T-helper 1 cell treated with Interleukin-12 subunit alpha and Interleukin-12 subunit beta and Interleukin-4 antibody, amounts not matched to agents 30 μg/mL and 1 μg/mL, for 36 hours (primary cell): ENCODE measurements at regions not wholly inside any gene's neighbourhood (a gene's known extent, or its start where the extent isn't known, plus 50 kb on each side); places are given as distances from the start of the nearest gene placed in this dataset.

Experiments
- H3K27ac Mint-ChIP-seq: one replicate; pipeline ENCODE4 v1.8.0; 2021; ENCODE audit warnings: mild to moderate bottlenecking, mixed read lengths
- H3K27me3 Mint-ChIP-seq: one replicate; pipeline ENCODE4 v1.8.0; 2021; ENCODE audit warnings: low read depth, mixed read lengths
- H3K36me3 Mint-ChIP-seq: one replicate; pipeline ENCODE4 v1.8.0; 2021; ENCODE audit warnings: low read depth, mixed read lengths
- H3K4me1 Mint-ChIP-seq: one replicate; pipeline ENCODE4 v1.8.0; 2021; ENCODE audit warnings: low read depth, mixed read lengths
- H3K4me3 Mint-ChIP-seq: one replicate; pipeline ENCODE4 v1.8.0; 2021; ENCODE audit warnings: mild to moderate bottlenecking, moderate library complexity, mixed read lengths
- H3K9me3 Mint-ChIP-seq: one replicate; pipeline ENCODE4 v1.8.0; 2021; ENCODE audit warnings: mixed read lengths

DNA sequence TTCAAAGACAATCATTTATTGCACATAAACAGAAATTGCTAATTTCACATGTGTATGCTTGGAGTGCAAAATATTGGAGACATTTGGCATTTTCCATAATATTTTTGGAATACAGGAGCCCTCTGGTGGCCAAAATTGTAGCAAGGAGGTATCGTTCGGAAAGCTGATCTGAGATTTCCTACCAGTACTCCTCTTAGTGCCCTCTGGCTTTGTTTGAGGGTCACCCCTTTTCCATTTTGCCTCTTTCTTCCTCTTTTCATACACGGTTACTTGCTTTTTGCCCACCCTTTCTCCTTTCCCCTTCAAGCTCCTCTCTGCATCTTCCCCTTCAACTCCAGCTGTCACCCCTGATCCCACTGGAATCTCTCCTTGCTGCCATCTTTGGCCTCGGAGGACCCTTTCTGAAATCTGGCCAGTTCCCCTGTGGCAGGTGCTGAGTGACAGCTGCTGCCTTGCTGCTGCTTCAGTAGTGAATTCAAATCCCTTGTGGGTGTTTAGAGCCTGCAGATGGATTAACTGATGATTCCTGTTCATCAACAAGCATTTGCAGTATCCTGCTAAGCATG lies 164.6 kb upstream of the PARP11 start:
- H3K4me3 Mint-ChIP-seq, result no peak overlapping the region
- no peak overlapping the region for H3K27ac Mint-ChIP-seq
- H3K4me1 Mint-ChIP-seq, result peaks cover 10% of the 10 kb centered on the region
- H3K27me3 Mint-ChIP-seq, result peaks cover 28% of the 10 kb centered on the region
- no peaks in the 10 kb centered on the region for H3K36me3 Mint-ChIP-seq
- no peaks in the 10 kb centered on the region for H3K9me3 Mint-ChIP-seq

DNA sequence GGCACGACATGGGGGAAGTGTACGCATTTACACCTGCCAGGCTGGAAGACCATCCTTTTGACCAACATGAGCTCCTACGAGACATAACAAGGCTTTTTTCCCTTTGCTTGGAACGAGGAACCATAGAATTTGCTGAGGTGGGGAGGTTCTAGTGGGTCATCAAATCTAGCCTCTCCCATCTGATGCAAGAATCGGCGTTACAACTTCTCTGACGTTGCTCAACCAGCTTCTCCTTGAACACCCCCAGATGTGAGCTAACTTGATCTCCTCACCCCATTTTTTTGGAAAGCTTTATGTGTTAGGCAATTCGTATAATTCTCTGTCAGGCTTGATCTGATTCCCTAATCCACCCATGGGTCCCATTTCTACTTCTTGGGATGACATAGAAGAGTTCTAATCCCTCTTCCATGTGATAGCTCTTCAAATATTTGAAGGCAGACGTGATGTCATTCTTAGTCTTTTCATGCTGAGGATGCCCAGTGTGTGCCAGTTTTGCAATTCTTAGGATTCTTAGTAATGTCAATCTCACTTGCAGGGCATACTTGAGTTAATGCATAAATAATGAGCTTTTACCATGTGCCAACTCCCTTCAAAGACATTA lies 163.6 kb upstream of the PARP11 start:
- no peaks in the 10 kb centered on the region for H3K9me3 Mint-ChIP-seq
- H3K4me3 Mint-ChIP-seq, result no peak overlapping the region

DNA sequence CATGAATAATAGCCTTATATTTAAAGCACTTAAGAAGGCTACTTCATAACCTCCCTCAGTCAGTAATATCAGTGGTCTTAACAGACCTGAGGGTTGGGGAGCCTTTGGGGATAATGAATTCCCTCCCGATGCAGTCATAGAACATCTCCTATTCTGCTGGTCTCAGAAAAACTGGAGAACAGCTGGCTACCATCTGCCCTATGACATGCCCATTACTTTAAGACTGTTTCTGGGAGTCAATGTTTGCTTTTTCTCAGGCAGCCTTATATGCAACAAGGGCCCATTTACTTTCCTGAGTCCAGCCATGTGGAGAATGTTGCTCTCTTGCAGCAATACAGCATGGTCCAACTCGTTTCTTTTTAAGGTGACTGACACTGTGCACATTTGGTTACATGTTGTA lies 161.7 kb upstream of the PARP11 start:
- H3K4me1 Mint-ChIP-seq, result peaks cover 17% of the 10 kb centered on the region
- H3K4me3 Mint-ChIP-seq, result no peak overlapping the region
- H3K27me3 Mint-ChIP-seq, result peaks cover 40% of the 10 kb centered on the region
- no peaks in the 10 kb centered on the region for H3K9me3 Mint-ChIP-seq
- no peak overlapping the region for H3K27ac Mint-ChIP-seq
- no peaks in the 10 kb centered on the region for H3K36me3 Mint-ChIP-seq

More for the DNA sequence above, 163.6 kb upstream of the PARP11 start:
- Mint-ChIP-seq H3K36me3 (no peaks in the 10 kb centered on the region), H3K4me1 (peaks cover 14% of the 10 kb centered on the region), H3K27me3 (peaks cover 32% of the 10 kb centered on the region), H3K27ac (no peak overlapping the region)

DNA sequence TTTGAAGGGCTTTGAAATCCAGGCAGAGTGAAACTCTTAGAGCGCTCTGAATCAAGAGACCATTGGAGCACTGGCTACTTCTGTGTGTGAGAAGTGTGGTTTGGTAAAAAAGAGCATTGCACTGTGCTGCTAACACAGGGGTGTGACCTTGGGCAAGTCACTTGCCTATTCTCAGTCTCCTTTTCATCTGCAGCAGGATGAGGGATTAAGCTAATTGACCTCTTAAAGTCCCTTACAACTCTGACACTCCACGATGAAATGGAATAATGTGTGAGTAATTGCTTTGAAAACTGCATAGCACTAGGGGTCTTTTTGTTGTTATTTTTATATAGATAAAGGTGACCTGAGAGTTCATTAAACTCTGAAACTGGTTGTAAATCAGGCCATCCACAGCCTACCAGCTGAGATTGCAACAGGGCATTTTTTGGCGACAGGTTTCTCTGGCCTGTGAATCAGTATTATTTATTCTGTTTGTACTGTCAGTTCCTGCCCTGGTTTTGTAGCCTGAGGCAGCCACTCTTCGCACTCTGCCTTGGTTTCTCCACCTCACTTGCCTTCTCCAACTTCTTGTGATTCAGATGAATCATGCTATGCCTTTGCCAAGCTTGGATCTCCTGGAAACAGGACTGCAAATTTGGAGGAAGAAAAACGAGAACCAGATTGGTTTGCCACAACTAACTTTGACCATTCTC lies 159.9 kb upstream of the PARP11 start:
- H3K4me1 Mint-ChIP-seq, result peaks cover 18% of the 10 kb centered on the region
- no peaks in the 10 kb centered on the region for H3K9me3 Mint-ChIP-seq
- no peak overlapping the region for H3K27ac Mint-ChIP-seq
- peaks cover 40% of the 10 kb centered on the region for H3K27me3 Mint-ChIP-seq
- peaks cover 2% of the 10 kb centered on the region for H3K36me3 Mint-ChIP-seq
- H3K4me3 Mint-ChIP-seq, result no peak overlapping the region

DNA sequence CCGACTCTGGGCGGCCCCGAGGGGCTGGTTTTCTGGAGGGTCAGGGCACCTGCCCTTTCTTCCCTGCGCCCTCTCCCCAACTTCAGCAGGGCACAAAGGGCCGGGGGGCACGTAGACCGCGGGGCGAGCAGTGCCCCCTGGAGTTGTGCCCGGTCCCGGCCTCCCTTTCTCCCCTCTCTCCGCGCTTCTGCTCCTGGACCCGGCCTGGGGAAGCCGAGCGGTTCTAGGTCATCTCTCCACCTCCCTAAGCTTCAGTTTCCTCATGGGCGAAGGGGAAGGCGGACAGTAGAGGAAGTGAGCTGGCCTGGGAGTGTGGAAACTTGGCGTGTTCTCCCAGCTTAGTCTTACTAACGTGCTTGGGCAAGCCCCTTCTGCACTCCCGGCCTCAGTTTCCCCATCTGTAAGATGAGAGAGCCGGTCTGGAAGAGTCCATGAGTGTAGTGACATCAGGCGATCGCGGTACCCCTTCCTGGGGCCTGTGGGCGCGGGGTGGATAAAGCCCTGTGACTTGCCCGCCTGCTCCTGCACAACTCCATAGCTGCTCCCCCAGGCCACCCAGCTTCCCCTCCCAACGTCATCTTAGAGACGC lies 158.6 kb upstream of the PARP11 start:
- no peak overlapping the region for H3K27ac Mint-ChIP-seq
- peak overlapping the region; percentile 40 for H3K4me3 Mint-ChIP-seq
- H3K27me3 Mint-ChIP-seq, result peaks cover 40% of the 10 kb centered on the region
- peaks cover 27% of the 10 kb centered on the region for H3K4me1 Mint-ChIP-seq
- H3K36me3 Mint-ChIP-seq, result peaks cover 2% of the 10 kb centered on the region
- H3K9me3 Mint-ChIP-seq, result no peaks in the 10 kb centered on the region

DNA sequence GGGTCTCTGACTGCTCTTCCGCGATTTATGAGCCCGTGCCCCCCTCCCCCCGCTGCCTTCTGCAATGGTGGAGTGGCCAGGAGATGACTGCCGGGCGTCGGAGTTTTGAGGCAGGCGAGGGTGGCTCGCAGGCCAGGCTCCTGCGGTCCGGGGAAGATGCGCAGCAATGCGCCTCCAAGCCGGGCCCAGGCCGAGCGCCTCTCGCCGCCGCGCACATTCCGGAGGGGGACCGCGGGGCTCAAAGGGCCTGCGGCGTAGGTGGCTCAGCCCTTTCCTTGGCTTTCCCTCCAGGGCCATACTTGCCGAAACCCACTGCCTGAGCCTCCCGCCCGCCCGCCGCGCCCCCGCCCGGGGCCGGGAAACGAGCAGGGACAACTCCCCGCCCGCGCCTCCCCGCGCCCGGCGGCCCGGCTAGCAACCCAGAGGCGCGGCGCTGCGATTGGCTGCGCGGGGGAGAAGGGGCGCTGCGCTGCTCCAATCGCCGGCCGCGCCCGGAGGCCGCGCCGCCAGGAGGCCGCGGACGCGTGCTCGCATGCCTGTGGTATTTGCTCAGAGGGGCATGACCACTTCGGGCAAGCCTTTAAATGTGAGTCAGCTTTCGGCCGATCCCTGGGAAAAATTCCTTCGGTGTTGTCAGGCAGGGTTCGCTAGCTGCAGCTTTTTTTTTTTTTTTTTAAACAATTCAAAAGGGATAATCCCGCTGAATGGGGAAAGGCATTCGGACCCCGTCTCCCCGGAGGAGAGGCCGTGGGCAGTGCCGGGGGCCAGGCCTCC lies 157.9 kb upstream of the PARP11 start:
- H3K27me3 Mint-ChIP-seq, result peaks cover 35% of the 10 kb centered on the region
- no peak overlapping the region for H3K27ac Mint-ChIP-seq
- peaks cover 29% of the 10 kb centered on the region for H3K4me1 Mint-ChIP-seq
- H3K9me3 Mint-ChIP-seq, result no peaks in the 10 kb centered on the region
- peaks cover 2% of the 10 kb centered on the region for H3K36me3 Mint-ChIP-seq
- peak overlapping the region; percentile 46 for H3K4me3 Mint-ChIP-seq

DNA sequence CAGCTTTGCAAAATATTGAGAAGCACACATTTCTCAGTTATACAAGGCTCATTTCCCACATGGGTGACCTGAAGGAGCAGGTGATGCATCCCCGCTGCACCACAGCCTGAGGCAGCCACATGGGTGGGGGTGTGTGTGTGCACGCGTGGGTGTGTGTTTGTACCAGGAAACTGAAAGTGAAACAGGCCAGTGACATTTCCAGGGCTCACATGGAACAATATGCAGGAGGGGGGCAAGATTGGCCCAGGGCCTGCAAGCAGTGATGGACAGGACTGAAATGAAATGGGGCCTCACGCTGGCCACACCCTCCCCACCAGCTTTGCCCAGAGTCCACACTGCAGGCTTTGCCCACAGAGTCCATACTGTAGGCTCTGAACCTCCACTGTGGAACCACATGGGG lies 154.2 kb upstream of the PARP11 start:
- peak overlapping the region; percentile 42 for H3K4me3 Mint-ChIP-seq
- peaks cover 12% of the 10 kb centered on the region for H3K27me3 Mint-ChIP-seq
- H3K36me3 Mint-ChIP-seq, result peaks cover 2% of the 10 kb centered on the region
- no peaks in the 10 kb centered on the region for H3K9me3 Mint-ChIP-seq
- H3K27ac Mint-ChIP-seq, result peak overlapping the region; percentile 64
- H3K4me1 Mint-ChIP-seq, result peaks cover 32% of the 10 kb centered on the region

DNA sequence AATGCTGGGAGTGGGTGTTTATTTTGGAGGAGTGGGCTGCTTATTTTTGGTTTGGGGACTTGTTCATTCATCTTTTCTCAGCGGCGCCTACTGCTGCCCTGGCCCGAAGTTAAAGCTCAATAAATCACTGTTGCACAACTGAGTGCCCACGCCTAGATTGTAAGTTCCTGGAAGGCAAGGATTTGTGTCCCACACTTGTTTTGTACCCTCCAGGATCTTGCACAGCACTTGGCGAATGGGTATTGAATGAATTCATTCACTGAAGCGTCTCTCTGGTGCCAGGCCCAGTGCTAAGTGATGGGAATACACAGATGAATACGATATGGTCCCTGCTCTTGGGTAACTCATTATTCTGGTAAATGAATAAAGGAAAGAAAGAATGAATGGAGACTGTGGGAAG lies 153.3 kb upstream of the PARP11 start:
- peaks cover 2% of the 10 kb centered on the region for H3K36me3 Mint-ChIP-seq
- no peaks in the 10 kb centered on the region for H3K9me3 Mint-ChIP-seq
- peaks cover 27% of the 10 kb centered on the region for H3K4me1 Mint-ChIP-seq
- H3K4me3 Mint-ChIP-seq, result no peak overlapping the region
- H3K27ac Mint-ChIP-seq, result no peak overlapping the region
- H3K27me3 Mint-ChIP-seq, result peaks cover 6% of the 10 kb centered on the region

DNA sequence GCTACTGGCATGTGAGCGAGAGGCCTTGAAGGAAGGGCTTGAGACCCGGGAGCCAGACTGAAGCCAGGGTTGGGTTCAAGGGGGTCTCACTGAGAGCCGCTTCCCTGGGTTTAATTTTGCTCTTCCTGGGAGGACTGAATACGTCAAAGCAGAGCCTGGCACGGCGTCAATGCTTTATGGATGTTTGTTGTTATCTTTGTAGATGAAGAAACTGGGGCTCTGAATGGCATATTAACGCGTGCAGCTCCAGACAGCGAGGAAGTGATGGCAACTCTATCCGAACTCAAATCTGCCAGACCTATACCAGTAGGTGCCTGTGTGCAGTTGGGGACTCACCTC lies 152.8 kb upstream of the PARP11 start:
- peaks cover 2% of the 10 kb centered on the region for H3K36me3 Mint-ChIP-seq
- H3K27me3 Mint-ChIP-seq, result peaks cover 6% of the 10 kb centered on the region
- H3K9me3 Mint-ChIP-seq, result no peaks in the 10 kb centered on the region
- no peak overlapping the region for H3K27ac Mint-ChIP-seq
- no peak overlapping the region for H3K4me3 Mint-ChIP-seq
- peaks cover 27% of the 10 kb centered on the region for H3K4me1 Mint-ChIP-seq

DNA sequence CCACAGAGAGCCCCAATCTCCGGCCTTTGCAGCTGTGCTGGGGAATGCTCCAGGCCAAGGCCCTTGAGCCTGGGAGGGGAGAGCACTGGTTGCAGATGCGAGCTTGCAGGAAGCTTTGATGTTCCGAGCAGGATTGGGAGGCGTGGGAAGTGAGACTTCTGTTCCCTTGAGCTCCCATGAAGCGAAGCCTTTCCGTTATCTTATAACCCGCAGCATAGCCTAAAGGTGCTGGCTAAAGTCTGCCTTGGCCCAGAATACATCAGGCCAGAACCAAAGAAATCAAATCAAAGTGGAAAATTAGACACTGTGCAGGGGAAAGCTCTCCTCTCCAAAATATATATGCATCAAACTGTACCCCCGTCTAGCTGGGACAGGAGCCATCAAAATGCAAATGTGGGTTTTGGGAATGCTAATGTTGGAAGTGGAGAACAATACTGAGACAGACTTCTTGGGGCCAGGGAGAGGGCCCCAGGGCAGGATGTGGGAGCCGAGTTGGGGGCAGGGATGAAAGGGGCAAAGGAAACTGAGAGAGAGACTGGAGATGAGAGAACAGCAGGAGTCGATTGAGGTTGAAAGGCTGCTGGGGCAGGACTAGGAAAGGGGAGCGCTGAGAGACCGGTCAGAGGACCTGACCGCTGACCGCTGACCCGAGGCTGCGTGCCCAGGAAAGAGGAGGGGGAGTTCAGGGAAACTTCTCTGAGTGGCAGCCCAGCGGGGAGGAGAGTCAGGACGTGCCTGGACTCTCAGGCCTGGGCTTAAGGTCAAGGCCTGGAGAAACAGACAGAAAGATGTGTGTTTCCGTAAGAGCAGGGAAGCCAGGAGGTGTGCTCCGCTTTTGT lies 152.2 kb upstream of the PARP11 start:
- no peak overlapping the region for H3K27ac Mint-ChIP-seq
- no peak overlapping the region for H3K4me3 Mint-ChIP-seq
- H3K9me3 Mint-ChIP-seq, result no peaks in the 10 kb centered on the region
- peaks cover 27% of the 10 kb centered on the region for H3K4me1 Mint-ChIP-seq
- H3K36me3 Mint-ChIP-seq, result peaks cover 2% of the 10 kb centered on the region
- peaks cover 3% of the 10 kb centered on the region for H3K27me3 Mint-ChIP-seq

DNA sequence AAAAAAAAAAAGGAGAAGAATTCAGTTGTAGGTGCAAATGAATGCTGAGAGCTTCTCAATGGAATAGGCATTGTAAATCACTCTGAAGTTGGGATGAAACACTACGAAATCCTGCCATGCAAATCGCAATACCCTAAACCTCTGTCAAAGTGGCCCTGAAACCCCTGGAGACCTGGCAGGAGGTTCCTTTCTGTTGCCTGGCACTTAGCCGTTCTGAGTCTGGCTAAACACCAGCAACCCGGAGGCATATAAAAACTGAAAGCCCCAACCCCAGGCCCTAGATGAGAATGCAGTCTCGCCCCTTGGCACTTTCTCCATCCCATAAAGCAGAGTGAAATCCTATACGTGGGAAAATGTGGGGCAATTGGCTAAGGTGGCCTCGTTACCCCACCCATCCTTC lies 151.5 kb upstream of the PARP11 start:
- no peak overlapping the region for H3K4me3 Mint-ChIP-seq
- no peaks in the 10 kb centered on the region for H3K27me3 Mint-ChIP-seq
- peaks cover 2% of the 10 kb centered on the region for H3K36me3 Mint-ChIP-seq
- peaks cover 23% of the 10 kb centered on the region for H3K4me1 Mint-ChIP-seq
- H3K9me3 Mint-ChIP-seq, result no peaks in the 10 kb centered on the region
- no peak overlapping the region for H3K27ac Mint-ChIP-seq

DNA sequence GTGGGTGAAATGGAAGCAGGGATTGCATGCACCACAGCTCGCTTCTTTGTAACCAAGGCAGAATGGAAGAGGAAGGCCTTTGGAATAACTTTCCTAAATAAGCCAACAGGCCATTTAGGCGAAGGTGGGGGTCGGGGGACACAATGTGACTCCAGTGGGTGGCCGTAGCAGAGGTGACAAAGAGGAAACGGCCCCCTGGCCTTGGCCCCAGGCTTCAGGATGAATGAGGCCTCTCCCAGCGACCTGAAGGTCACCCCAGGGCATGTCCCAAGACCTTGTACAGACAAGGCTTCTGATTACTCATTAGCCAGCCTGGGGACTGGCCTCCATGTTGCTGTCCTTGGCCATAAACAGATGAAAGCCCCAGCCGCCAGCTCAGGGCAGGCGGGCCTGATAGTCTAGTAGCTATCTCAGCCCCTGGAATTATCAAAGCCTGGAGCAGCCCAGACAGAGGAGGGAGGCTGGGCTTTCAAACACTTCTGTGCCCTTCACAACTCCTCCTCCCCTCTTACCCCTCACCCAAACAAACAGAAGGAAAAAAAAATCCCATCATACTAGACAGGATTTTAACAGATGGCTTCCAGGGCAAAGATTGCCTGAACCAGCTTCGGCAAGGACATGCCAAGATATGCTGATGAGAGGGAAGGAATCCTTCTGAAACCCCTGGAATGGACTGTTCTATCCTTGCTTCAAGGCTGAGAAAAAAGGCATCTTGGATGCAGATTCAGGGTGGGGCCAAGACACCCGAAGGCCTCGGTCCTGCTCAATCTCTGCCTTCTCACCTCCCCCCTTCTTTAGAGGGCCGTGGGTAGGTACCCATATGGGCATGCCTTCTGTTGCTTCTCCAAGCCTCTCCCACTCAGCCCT lies 142.3 kb upstream of the PARP11 start:
- Mint-ChIP-seq H3K36me3 (no peaks in the 10 kb centered on the region), H3K27ac (no peak overlapping the region), H3K9me3 (no peaks in the 10 kb centered on the region), H3K4me1 (no peaks in the 10 kb centered on the region), H3K27me3 (peaks cover 9% of the 10 kb centered on the region), H3K4me3 (no peak overlapping the region)

DNA sequence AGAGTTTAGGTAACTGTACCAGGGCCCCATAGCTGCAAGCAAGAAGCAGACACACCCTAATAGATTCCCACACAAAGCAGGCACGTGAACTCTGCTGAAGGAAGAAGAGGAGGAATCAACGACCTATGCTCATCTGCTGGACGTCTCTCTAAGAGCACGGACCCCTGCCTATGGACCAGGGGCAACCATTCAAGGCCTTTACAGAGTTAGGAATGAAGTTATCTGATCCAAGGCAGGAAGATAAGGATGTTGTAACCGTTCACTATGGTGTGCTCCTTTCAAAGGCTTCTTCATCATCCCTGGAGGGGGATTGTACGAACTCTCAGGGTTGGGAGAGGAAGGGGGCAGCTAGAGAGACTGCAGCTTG lies 141.6 kb upstream of the PARP11 start:
- H3K27me3 Mint-ChIP-seq, result peaks cover 9% of the 10 kb centered on the region
- H3K4me1 Mint-ChIP-seq, result no peaks in the 10 kb centered on the region
- H3K27ac Mint-ChIP-seq, result no peak overlapping the region
- no peaks in the 10 kb centered on the region for H3K9me3 Mint-ChIP-seq
- H3K36me3 Mint-ChIP-seq, result no peaks in the 10 kb centered on the region
- H3K4me3 Mint-ChIP-seq, result no peak overlapping the region
